ENCODE measurements at regions not wholly inside any gene's neighbourhood (a gene's known extent, or its start where the extent isn't known, plus 50 kb on each side); places are given as distances from the start of the nearest gene placed in this dataset.

DNA sequence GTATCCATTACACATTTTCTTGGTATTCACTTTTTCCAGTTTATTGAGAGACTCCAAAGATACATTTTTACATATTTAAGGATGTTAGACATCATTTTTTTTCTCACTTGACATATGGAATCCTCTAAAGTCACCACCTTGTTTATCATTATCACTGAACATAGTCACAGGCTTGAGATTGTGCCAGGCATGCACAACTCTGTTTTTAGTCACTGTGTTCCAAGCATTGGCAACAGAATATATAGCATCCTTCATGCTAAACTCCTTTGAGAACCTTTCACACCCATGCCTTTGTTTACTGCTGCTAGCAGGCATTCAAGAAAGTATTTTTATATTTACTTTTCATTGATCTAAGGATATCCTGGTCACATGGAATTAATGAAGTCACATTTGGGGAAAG, 668.6 kb upstream of the ARRDC3 start:
- TF ChIP-seq CTCF (conservative IDR thresholded peaks at IDR 0.05; ENCODE audit: low read length) (no peak), EZH2phosphoT487 (IDR thresholded peaks at IDR 0.05; ENCODE audit: borderline replicate concordance) (no peak)

Data from Loucy (cell line).